GM19023 (cell line): ENCODE measurements at regions not wholly inside any gene's neighbourhood (a gene's known extent, or its start where the extent isn't known, plus 50 kb on each side); places are given as distances from the start of the nearest gene placed in this dataset.
"Not testable (repeated sequence)": the region's sequence is repeated elsewhere in the genome, so short reads cannot be mapped to it uniquely, and the experiment has no call there.

Experiments
- ATAC-seq: cut with Tn5 transposase; IDR thresholded peaks from one replicate; pipeline ENCODE4 v1.9.1; 2021; ENCODE audit warnings: mild to moderate bottlenecking, moderate library complexity; ENCODE audit not compliant: unreplicated experiment

- no peak for ATAC-seq
Measured at GRCh38 chr16:63890723-63891122, 1231.1 kb downstream of the CDH11 start.

GRCh38 chr16:63890081-63890480, 1231.8 kb downstream of the CDH11 start:
- ATAC-seq, result no peak

GRCh38 chr16:63883091-63883490, 1238.8 kb downstream of the CDH11 start:
- no peak for ATAC-seq

- ATAC-seq, result no peak
Measured at GRCh38 chr16:63882576-63882975, 1239.3 kb downstream of the CDH11 start.

- ATAC-seq, result no peak
Measured at GRCh38 chr16:63880948-63881347, 1240.9 kb downstream of the CDH11 start.

GRCh38 chr16:63877401-63877800, 1244.5 kb downstream of the CDH11 start:
- no peak for ATAC-seq

GRCh38 chr16:63876103-63876502, 1245.8 kb downstream of the CDH11 start:
- no peak for ATAC-seq

- ATAC-seq, result not testable (repeated sequence)
Measured at GRCh38 chr16:63860700-63861099, 1261.2 kb downstream of the CDH11 start.

GRCh38 chr16:63856537-63856936, 1265.3 kb downstream of the CDH11 start:
- ATAC-seq, result no peak

- ATAC-seq, result no peak
Measured at GRCh38 chr16:63850979-63851378, 1270.9 kb downstream of the CDH11 start.

- ATAC-seq, result no peak
Measured at GRCh38 chr16:63841271-63841670, 1280.6 kb downstream of the CDH11 start.

- no peak for ATAC-seq
Measured at GRCh38 chr16:63830061-63830460, 1291.8 kb downstream of the CDH11 start.

- ATAC-seq, result no peak
Measured at GRCh38 chr16:63822818-63823217, 1299.0 kb downstream of the CDH11 start.

- no peak for ATAC-seq
Measured at GRCh38 chr16:63816276-63816675, 1305.6 kb downstream of the CDH11 start.

GRCh38 chr16:63813862-63814261, 1308.0 kb downstream of the CDH11 start:
- no peak for ATAC-seq

- no peak for ATAC-seq
Measured at GRCh38 chr16:63808730-63809129, 1313.1 kb downstream of the CDH11 start.

GRCh38 chr16:63806794-63807506, 1314.9 kb downstream of the CDH11 start:
- no peak for ATAC-seq

GRCh38 chr16:63804126-63804525, 1317.7 kb downstream of the CDH11 start:
- ATAC-seq, result no peak

- ATAC-seq, result no peak
Measured at GRCh38 chr16:63789603-63790002, 1332.3 kb downstream of the CDH11 start.

- ATAC-seq, result no peak
Measured at GRCh38 chr16:63787014-63787413, 1334.8 kb downstream of the CDH11 start.

GRCh38 chr16:63785170-63785569, 1336.7 kb downstream of the CDH11 start:
- no peak for ATAC-seq

- ATAC-seq, result no peak
Measured at GRCh38 chr16:63776437-63776836, 1345.4 kb downstream of the CDH11 start.

- no peak for ATAC-seq
Measured at GRCh38 chr16:63776034-63776433, 1345.8 kb downstream of the CDH11 start.
